ENCODE measurements at regions not wholly inside any gene's neighbourhood (a gene's known extent, or its start where the extent isn't known, plus 50 kb on each side); places are given as distances from the start of the nearest gene placed in this dataset.
A peak's percentile ranks its signal among the peaks of the same experiment; 100 is the strongest.

GRCh38 chr2:49335546-49335945 is 181.2 kb upstream of the FSHR start:
- H3K79me2 ChIP-seq (replicated peaks; ENCODE audit: insufficient read depth): no peaks in the 10 kb centered on the region
- no peak overlapping the region for H3K4me3 Mint-ChIP-seq
- H3F3A ChIP-seq (replicated peaks; ENCODE audit: low read depth): no peaks in the 10 kb centered on the region
- H3K9me2 ChIP-seq (ENCODE audit: insufficient read depth): no peaks in the 10 kb centered on the region
- TF ChIP-seq JUNB (IDR thresholded peaks at IDR 0.05; ENCODE audit: unreplicated experiment) (no peak), ZNF462 (CRISPR knock-in tag; IDR thresholded peaks at IDR 0.05) (no peak), REST (IDR thresholded peaks at IDR 0.05; ENCODE audit: unreplicated experiment) (no peak), NANOG (IDR thresholded peaks at IDR 0.05; ENCODE audit: borderline replicate concordance) (no peak), POLR2AphosphoS5 (IDR thresholded peaks at IDR 0.05; ENCODE audit: low read depth) (no peak)
- H3K9me3 Mint-ChIP-seq: no peaks in the 10 kb centered on the region
- H3K36me3 Mint-ChIP-seq (ENCODE audit: low read depth): no peaks in the 10 kb centered on the region
- H3K4me3 ChIP-seq: no peak overlapping the region
- ATAC-seq: no peak
- H3K27ac ChIP-seq (ENCODE audit: low read depth): no peak overlapping the region
- no peak overlapping the region for H3K4me2 ChIP-seq
- peaks cover 2% of the 10 kb centered on the region; the same call in 1 of the 3 replicates for H3K4me1 Mint-ChIP-seq
- peak overlapping the region; percentile 43; the same call in 1 of the 2 replicates for H2AFZ ChIP-seq
- no peaks in the 10 kb centered on the region for H3K27me3 Mint-ChIP-seq (ENCODE audit: insufficient read depth, low read depth, poor library complexity)
- H3K27me3 ChIP-seq (ENCODE audit: insufficient read depth): no peaks in the 10 kb centered on the region
- H3K4me1 ChIP-seq (ENCODE audit: insufficient read depth): no peaks in the 10 kb centered on the region
- no peak for DNase-seq (ENCODE audit: low spot score)
- no peak overlapping the region; the same call in 1 of the 2 replicates for H3K27ac Mint-ChIP-seq
- H3K36me3 ChIP-seq (ENCODE audit: insufficient read depth): no peaks in the 10 kb centered on the region
- H4K20me1 ChIP-seq (replicated peaks; ENCODE audit: insufficient read depth): no peaks in the 10 kb centered on the region

Data from GM23338 (cell line).